Spinal cord (tissue), 9 donors: ENCODE measurements at regions not wholly inside any gene's neighbourhood (a gene's known extent, or its start where the extent isn't known, plus 50 kb on each side); places are given as distances from the start of the nearest gene placed in this dataset.
"Not testable (repeated sequence)": the region's sequence is repeated elsewhere in the genome, so short reads cannot be mapped to it uniquely, and the experiment has no call there.

Experiments
- DNase-seq, 6 donors: peaks; one replicate each; pipeline versions ENCODE4 v3.0.0 to v3.0.0-alpha.2; 2013 to 2015; ENCODE audit warnings: low spot score in 6 of 6, low read depth in 4 of 6
- H3K27ac ChIP-seq: one replicate; pipeline ENCODE4 v1.5.1; 2013; ENCODE audit warnings: low read depth, low read length, control low read depth
- H3K27me3 ChIP-seq: one replicate; pipeline ENCODE4 v1.6.1; 2013; ENCODE audit warnings: low read length; ENCODE audit not compliant: control insufficient read depth, insufficient read depth
- H3K36me3 ChIP-seq: one replicate; pipeline ENCODE4 v1.6.1; 2013; ENCODE audit warnings: low read length; ENCODE audit not compliant: control insufficient read depth, insufficient read depth
- H3K4me1 ChIP-seq: one replicate; pipeline ENCODE4 v1.6.1; 2013; ENCODE audit warnings: low read length; ENCODE audit not compliant: control insufficient read depth, insufficient read depth
- H3K4me3 ChIP-seq: one replicate; pipeline ENCODE4 v1.5.1; 2013; ENCODE audit warnings: low read depth, low read length, control low read depth
- H3K9me3 ChIP-seq: one replicate; pipeline ENCODE4 v1.6.1; 2013; ENCODE audit warnings: low read length; ENCODE audit not compliant: control insufficient read depth, insufficient read depth
- WGBS: methylation state at CpG from one replicate; pipeline ENCODE4 v1.1.5; 2013; ENCODE audit warnings: missing lambda C conversion rate; ENCODE audit not compliant: insufficient coverage; 5-methylcytosine and 5-hydroxymethylcytosine counted together
- donor health status: healthy.

DNA sequence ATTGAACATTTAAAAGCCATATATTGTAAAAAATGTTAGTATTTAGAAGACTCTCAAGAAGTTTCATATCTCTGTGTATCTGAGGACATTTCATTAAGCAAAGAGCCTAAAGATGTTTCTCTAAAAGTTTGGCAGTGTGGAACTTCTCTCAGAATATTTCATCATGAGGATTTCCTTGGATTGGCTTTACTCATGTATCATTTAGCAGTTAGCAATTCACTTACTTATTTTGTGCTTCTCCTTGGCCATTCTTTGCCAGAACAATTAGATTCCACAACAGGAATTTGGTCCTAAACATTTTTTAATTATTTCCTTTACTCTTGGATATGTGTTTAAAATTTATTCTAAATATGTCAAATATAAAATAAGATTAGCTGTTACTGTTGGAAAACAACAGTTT, 345.0 kb upstream of the LRRTM4 start:
- no peaks in the 10 kb centered on the region for H3K9me3 ChIP-seq
- no peaks in the 10 kb centered on the region for H3K27me3 ChIP-seq
- no peak overlapping the region for H3K27ac ChIP-seq
- DNase-seq = no peak
- H3K4me3 ChIP-seq = no peak overlapping the region
- no peaks in the 10 kb centered on the region for H3K36me3 ChIP-seq
- H3K4me1 ChIP-seq = no peaks in the 10 kb centered on the region

DNA sequence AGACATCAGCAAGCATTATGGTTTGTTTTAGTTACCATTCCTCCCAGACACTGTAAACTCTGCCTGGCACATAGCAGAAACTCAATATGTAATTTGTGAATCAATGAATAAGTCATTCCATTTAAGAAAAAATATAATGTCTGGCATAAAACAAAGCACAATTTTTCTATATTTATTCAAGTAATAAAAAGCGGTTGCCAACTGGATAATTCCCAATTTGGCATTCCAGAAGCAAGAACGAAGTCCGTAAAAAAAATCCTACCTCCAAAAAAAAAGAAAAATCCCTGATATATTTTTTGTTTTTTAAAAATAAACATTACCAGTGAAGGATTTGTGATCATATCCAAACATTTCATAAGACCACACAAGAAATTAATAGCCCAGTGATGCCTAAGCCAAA, 351.3 kb upstream of the LRRTM4 start:
- Histone ChIP-seq H3K4me1 (no peaks in the 10 kb centered on the region), H3K36me3 (no peaks in the 10 kb centered on the region), H3K9me3 (no peaks in the 10 kb centered on the region), H3K27ac (no peak overlapping the region), H3K27me3 (no peaks in the 10 kb centered on the region), H3K4me3 (no peak overlapping the region)
- DNase-seq = peak in 1 of 6 donors; percentile 12
- no CpG with 5 or more reads among the region's 3 CpGs for whole genome bisulfite sequencing

DNA sequence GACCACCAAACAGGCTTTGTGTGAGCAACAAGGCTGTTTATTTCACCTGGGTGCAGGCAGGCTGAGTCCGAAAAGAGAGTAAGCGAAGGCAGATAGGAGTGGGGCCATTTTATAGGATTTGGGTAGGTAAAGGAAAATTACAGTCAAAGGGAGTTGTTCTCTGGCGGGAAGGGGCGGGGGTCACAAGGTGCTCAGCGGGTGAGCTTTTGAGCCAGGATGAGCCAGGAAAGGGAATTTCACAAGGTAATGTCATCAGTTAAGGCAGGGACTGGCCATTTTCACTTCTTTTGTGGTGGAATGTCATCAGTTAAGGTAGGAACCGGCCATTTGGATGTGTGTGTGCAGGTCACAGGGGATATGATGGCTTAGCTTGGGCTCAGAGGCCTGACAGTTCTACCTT, 378.0 kb upstream of the LRRTM4 start:
- not testable (repeated sequence) for H3K4me3 ChIP-seq, H3K27ac ChIP-seq, H3K4me1 ChIP-seq, H3K36me3 ChIP-seq, H3K27me3 ChIP-seq, DNase-seq, H3K9me3 ChIP-seq
- WGBS = 95% methylated on average over 5 of the region's 6 CpGs

DNA sequence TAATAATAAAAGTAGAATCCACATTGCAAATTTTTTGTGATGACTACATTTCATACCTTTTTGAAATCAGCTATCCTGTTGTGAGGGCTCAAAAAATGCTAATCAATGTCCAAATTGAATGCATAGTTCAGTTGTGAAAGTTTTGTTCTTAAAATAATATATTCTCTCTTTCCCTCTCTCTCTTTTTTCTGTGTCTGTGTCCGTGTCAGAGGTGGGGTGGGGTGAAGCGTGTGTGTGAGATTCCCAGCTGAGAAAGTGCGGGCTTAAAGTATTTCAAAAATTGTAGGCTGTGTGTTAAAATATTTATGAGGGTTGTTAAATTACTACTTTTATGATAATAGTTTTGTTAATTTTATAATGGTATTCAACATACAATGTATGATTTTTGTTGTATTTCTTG, 388.0 kb upstream of the LRRTM4 start:
- no peaks in the 10 kb centered on the region for H3K27me3 ChIP-seq
- WGBS = no CpG with 5 or more reads among the region's 3 CpGs
- no peaks in the 10 kb centered on the region for H3K4me1 ChIP-seq
- DNase-seq = no peak
- no peak overlapping the region for H3K27ac ChIP-seq
- peaks cover 4% of the 10 kb centered on the region for H3K9me3 ChIP-seq
- H3K4me3 ChIP-seq = no peak overlapping the region
- H3K36me3 ChIP-seq = no peaks in the 10 kb centered on the region

DNA sequence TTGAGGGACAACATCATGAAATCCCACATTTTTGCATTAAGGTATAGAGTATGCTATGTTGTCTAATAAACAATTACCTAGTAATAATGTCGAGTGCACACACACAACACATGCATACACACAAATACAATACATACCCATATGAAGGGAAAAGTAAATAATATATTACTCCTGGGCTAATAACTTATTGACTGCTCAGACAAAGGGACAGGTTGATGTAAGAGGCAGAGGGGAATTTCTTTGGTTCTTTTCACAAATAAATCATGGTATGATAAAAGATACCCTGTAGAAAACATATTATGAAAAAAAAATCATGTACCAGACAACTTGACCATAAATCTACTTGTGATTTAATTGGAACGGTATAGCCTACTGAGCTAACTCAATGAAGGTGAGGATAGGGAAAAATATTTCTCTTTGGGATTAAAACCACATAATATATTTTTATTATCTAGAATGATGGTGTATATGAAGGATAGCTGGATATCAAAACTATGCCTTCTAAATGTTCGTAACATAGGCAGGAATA, 398.7 kb upstream of the LRRTM4 start:
- no peaks in the 10 kb centered on the region for H3K36me3 ChIP-seq
- H3K27ac ChIP-seq = no peak overlapping the region
- H3K4me1 ChIP-seq = no peaks in the 10 kb centered on the region
- WGBS = no CpG with 5 or more reads among the region's 3 CpGs
- no peaks in the 10 kb centered on the region for H3K9me3 ChIP-seq
- H3K27me3 ChIP-seq = no peaks in the 10 kb centered on the region
- no peak overlapping the region for H3K4me3 ChIP-seq
- no peak for DNase-seq

DNA sequence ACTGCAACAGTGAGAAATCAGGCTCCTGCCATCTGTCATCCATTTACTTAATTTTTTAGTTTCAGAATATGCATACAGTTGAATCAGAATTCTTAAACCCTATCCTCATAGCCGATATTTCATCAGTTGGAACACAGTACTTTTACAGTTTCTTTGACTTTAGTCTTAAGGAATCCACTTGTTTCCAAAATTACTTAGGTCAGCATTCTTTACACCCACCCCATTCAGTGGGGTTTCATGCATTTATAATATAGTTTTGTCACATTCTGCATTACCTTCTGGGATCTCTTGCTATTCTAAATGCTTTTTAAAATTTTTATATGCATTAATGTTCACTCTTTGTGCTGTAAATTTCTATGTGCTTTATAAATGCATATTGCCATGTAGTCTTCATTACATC, 400.4 kb upstream of the LRRTM4 start:
- no CpG with 5 or more reads among the region's 1 CpG for WGBS
- no peak for DNase-seq

DNA sequence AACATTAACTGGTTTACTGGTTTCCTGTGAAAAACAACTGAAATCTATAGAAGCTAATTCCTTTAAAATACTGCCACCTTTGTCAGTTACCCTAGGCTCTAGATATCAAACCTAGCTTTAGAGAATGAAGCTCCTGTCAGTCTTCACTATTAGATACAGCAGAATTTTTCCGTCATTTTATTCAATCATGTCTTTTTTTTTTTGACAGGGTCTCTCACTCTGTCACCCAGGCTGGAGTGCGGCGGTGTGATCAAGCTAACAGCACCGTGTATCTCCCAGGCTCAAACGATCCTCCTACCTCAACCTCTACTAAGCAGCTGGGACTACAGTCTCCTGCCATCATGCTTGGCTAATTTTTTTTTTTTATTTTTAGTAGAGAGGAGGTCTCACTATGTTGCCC, 415.2 kb upstream of the LRRTM4 start:
- Histone ChIP-seq H3K4me3 (no peak overlapping the region), H3K27ac (no peak overlapping the region), H3K9me3 (no peaks in the 10 kb centered on the region), H3K27me3 (no peaks in the 10 kb centered on the region), H3K36me3 (no peaks in the 10 kb centered on the region), H3K4me1 (no peaks in the 10 kb centered on the region)
- no peak for DNase-seq
- 98% methylated on average over 3 of the region's 5 CpGs for WGBS

More for the DNA sequence above, 400.4 kb upstream of the LRRTM4 start:
- Histone ChIP-seq H3K4me3 (no peak overlapping the region), H3K4me1 (no peaks in the 10 kb centered on the region), H3K36me3 (no peaks in the 10 kb centered on the region), H3K27me3 (no peaks in the 10 kb centered on the region), H3K9me3 (no peaks in the 10 kb centered on the region), H3K27ac (no peak overlapping the region)

DNA sequence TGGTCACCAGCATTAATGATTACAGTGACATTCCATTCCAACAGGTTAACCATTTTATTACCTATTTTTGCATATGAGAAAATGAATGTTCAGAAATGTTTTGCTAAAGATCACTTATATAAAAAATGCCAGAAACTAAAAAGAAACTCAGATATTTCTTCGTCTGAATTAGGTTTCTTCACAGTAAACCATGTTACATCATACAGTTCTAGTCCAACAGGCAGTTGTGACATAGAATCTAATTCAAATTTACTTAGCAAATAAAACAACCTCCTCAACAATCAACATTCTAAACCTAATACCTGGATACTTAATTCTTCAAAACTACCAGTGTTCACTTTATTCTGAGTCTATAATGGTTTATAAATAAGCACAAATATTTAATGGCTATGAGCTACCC, 416.3 kb upstream of the LRRTM4 start:
- no peak overlapping the region for H3K27ac ChIP-seq
- DNase-seq = no peak
- WGBS = no CpG with 5 or more reads among the region's 1 CpG

DNA sequence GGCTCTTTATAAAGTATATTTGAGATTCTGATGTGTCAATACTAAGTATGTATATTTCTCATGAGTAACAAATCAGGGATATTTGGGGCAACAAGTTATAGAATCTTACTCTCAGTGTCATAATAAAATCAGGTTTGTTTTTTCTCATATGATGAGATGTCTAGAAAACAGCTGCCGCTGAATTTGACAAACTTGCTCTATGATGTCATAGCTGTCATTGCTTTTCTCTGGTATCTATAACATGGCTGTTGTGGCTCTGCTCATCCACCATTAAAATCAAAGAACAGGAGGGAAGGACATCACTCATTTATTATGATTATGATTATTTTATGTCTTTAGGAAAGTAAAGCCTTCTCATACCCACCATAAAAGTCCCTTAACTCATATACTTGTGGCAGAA, 417.2 kb upstream of the LRRTM4 start:
- WGBS = no CpG with 5 or more reads among the region's 1 CpG
- Histone ChIP-seq H3K9me3 (no peaks in the 10 kb centered on the region), H3K27ac (no peak overlapping the region), H3K4me3 (no peak overlapping the region), H3K4me1 (no peaks in the 10 kb centered on the region), H3K27me3 (no peaks in the 10 kb centered on the region), H3K36me3 (no peaks in the 10 kb centered on the region)
- no peak for DNase-seq

More for the DNA sequence above, 416.3 kb upstream of the LRRTM4 start:
- Histone ChIP-seq H3K4me1 (no peaks in the 10 kb centered on the region), H3K27me3 (no peaks in the 10 kb centered on the region), H3K9me3 (no peaks in the 10 kb centered on the region), H3K36me3 (no peaks in the 10 kb centered on the region), H3K4me3 (no peak overlapping the region)

DNA sequence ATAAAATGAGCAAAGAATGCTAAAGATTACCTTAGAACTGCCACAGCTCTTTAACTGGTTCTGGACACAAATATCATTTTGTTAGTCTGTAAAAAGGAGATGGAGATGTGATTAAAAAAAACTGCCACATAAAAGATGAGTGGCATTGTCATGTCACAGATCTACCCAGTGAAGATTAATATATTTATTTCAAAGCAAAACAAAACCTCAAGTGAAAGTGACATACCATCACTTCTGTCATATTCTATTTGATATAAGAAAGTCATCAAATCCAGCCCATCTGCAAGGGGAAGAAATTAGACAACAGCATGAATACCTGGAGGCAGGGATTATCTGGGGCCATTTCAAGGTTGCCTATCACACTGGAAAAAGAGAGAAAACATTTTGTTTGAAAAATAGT, 417.6 kb upstream of the LRRTM4 start:
- Histone ChIP-seq H3K27me3 (no peaks in the 10 kb centered on the region), H3K27ac (no peak overlapping the region)

More for the DNA sequence above, 417.6 kb upstream of the LRRTM4 start:
- no peak for DNase-seq
- Histone ChIP-seq H3K4me1 (no peaks in the 10 kb centered on the region), H3K9me3 (no peaks in the 10 kb centered on the region), H3K36me3 (no peaks in the 10 kb centered on the region), H3K4me3 (no peak overlapping the region)
